B cell (primary cell): ENCODE measurements at regions not wholly inside any gene's neighbourhood (a gene's known extent, or its start where the extent isn't known, plus 50 kb on each side); places are given as distances from the start of the nearest gene placed in this dataset. TPM values are rescaled to one million over a fixed set of nuclear protein-coding genes. Genes with fewer than 3 reads are reported as not detected.

Source experiments
- ATAC-seq: fragments of 200-7000 bp; cut with Tn5 transposase; one replicate; pipeline ENCODE4 v1.10.0; 2021; ENCODE audit warnings: low read depth, mild to moderate bottlenecking, moderate number of reproducible peaks, moderate library complexity
- CTCF ChIA-PET: fragments of 350-600 bp; sonication (Branson Sonifier 250); formaldehyde crosslinking; loops from one replicate; lab custom pipeline; 2021; ENCODE audit warnings: antibody characterized with exemption, inconsistent platforms; lab: Charles Lee
- POLR2A ChIA-PET: fragments of 350-600 bp; sonication (Branson Sonifier 250); formaldehyde crosslinking; loops from one replicate; lab custom pipeline; 2021; ENCODE audit warnings: antibody characterized with exemption; lab: Charles Lee
- DNase-seq: peaks from one replicate; pipeline ENCODE4 v3.0.0; 2013
- H2AFZ ChIP-seq: 2 replicates; pipeline ENCODE4 v1.6.1; 2012; ENCODE audit warnings: mild to moderate bottlenecking, low read depth, low read length; ENCODE audit not compliant: insufficient read depth, poor library complexity, severe bottlenecking
- H3K27ac ChIP-seq, 2 donors: 1 replicate in 1 of 2; 2 replicates in 1 of 2; pipeline ENCODE4 v1.5.1; 2012 to 2013; ENCODE audit warnings: low read length in 2 of 2, mild to moderate bottlenecking in 2 of 2, moderate library complexity in 1 of 2
- H3K27me3 ChIP-seq, 4 experiments: fragments of 200-600 bp in 1 of 4; sonication (generic) in 1 of 4; replicated peaks in 1 of 4; 1 replicate in 2 of 4; 2 replicates in 2 of 4; pipeline versions ENCODE4 v1.6.1 to v1.7.0; 2013 to 2016; ENCODE audit warnings: low read length in 3 of 4, mild to moderate bottlenecking in 2 of 4, mixed read lengths in 1 of 4, moderate library complexity in 1 of 4; ENCODE audit not compliant: insufficient read depth in 4 of 4, control insufficient read depth in 3 of 4; ENCODE audit errors: control extremely low read depth in 1 of 4
- H3K36me3 ChIP-seq, 2 experiments: replicated peaks in 1 of 2; 1 replicate in 1 of 2; 2 replicates in 1 of 2; pipeline versions ENCODE4 v1.6.1 to v1.7.1; 2013; ENCODE audit warnings: low read length in 1 of 2; ENCODE audit not compliant: insufficient read depth in 2 of 2, control insufficient read depth in 1 of 2; ENCODE audit errors: control extremely low read depth in 1 of 2, extremely low read depth in 1 of 2
- H3K4me1 ChIP-seq, 2 donors: fragments of 200-600 bp in 1 of 2; sonication (generic) in 1 of 2; 1 replicate in 1 of 2; 2 replicates in 1 of 2; pipeline versions ENCODE4 v1.5.1 to v1.6.1; 2013 to 2017; ENCODE audit warnings: low read length in 2 of 2; ENCODE audit not compliant: control insufficient read depth in 2 of 2, insufficient read depth in 2 of 2
- H3K4me2 ChIP-seq: replicated peaks from 2 replicates; pipeline ENCODE3; 2012; ENCODE audit warnings: mild to moderate bottlenecking, low read depth, low read length; ENCODE audit not compliant: poor library complexity, severe bottlenecking
- H3K4me3 ChIP-seq, 5 experiments: fragments of 200-600 bp in 1 of 5; sonication (generic) in 1 of 5; 1 replicate in 3 of 5; 2 replicates in 2 of 5; pipeline versions ENCODE4 v1.5.1 to v1.7.0; 2011 to 2016; ENCODE audit warnings: low read length in 4 of 5, mild to moderate bottlenecking in 4 of 5, low read depth in 2 of 5, control low read depth in 1 of 5, moderate library complexity in 1 of 5; ENCODE audit not compliant: insufficient read depth in 1 of 5; ENCODE audit errors: control extremely low read depth in 1 of 5, extremely low read depth in 1 of 5
- H3K79me2 ChIP-seq: fragments of 200-600 bp; sonication (generic); one replicate; pipeline ENCODE4 v1.6.0; 2016; ENCODE audit warnings: low read length; ENCODE audit not compliant: control insufficient read depth, insufficient read depth
- H3K9ac ChIP-seq: fragments of 200-600 bp; sonication (generic); 2 replicates; pipeline ENCODE4 v1.6.1; 2017; ENCODE audit warnings: mild to moderate bottlenecking, low read length, moderate library complexity
- H3K9me3 ChIP-seq, 3 donors: one replicate each; pipeline versions ENCODE4 v1.6.1 to v1.7.1; 2013; ENCODE audit warnings: low read length in 2 of 3; ENCODE audit not compliant: control insufficient read depth in 2 of 3, insufficient read depth in 1 of 3; ENCODE audit errors: control extremely low read depth in 1 of 3
- H4K20me1 ChIP-seq: 2 replicates; pipeline ENCODE4 v1.6.0; 2012; ENCODE audit warnings: mild to moderate bottlenecking, low read length; ENCODE audit not compliant: insufficient read depth, control insufficient read depth, poor library complexity, severe bottlenecking
- H3K27ac Mint-ChIP-seq: one replicate; pipeline ENCODE4 v1.8.0; 2021; ENCODE audit warnings: mixed read lengths
- H3K27me3 Mint-ChIP-seq: one replicate; pipeline ENCODE4 v1.8.0; 2021; ENCODE audit warnings: mixed read lengths
- H3K4me1 Mint-ChIP-seq: one replicate; pipeline ENCODE4 v1.8.0; 2021; ENCODE audit warnings: mixed read lengths
- H3K4me3 Mint-ChIP-seq: one replicate; pipeline ENCODE4 v1.8.0; 2021; ENCODE audit warnings: mixed read lengths
- H3K9me3 Mint-ChIP-seq: one replicate; pipeline ENCODE4 v1.8.0; 2022; ENCODE audit warnings: mixed read lengths; ENCODE audit not compliant: insufficient read depth
- EZH2 ChIP-seq: IDR thresholded peaks from 2 replicates; pipeline ENCODE4 v1.6.1; 2012; ENCODE audit warnings: borderline replicate concordance, low read depth, mild to moderate bottlenecking, moderate library complexity, low read length; ENCODE audit not compliant: insufficient read depth, poor library complexity, severe bottlenecking
- WGBS: methylation state at CpG from one replicate; pipeline ENCODE4 v1.1.5; 2013; ENCODE audit warnings: missing lambda C conversion rate; ENCODE audit not compliant: insufficient coverage; 5-methylcytosine and 5-hydroxymethylcytosine counted together
- intact Hi-C: fragments of 100-400 bp; cut with micrococcal nuclease; formaldehyde crosslinking; loops from one replicate; pipeline ENCODE4 v1.10.0; 2022
- small RNA-seq: library from RNA; depleted of rRNA; stranded (forward); fragments of <200 nt; gene quantifications from one replicate; pipeline ENCODE3, GENCODE V24; 2012; ENCODE audit warnings: low replicate concordance, low read depth; ENCODE audit not compliant: insufficient read length
- TF ChIP-seq, protein P1 (sequence below): fragments of 200-600 bp; IDR thresholded peaks from one replicate; pipeline ENCODE4 v1.8.0; 2022; ENCODE audit warnings: antibody characterized with exemption, mild to moderate bottlenecking

DNA sequence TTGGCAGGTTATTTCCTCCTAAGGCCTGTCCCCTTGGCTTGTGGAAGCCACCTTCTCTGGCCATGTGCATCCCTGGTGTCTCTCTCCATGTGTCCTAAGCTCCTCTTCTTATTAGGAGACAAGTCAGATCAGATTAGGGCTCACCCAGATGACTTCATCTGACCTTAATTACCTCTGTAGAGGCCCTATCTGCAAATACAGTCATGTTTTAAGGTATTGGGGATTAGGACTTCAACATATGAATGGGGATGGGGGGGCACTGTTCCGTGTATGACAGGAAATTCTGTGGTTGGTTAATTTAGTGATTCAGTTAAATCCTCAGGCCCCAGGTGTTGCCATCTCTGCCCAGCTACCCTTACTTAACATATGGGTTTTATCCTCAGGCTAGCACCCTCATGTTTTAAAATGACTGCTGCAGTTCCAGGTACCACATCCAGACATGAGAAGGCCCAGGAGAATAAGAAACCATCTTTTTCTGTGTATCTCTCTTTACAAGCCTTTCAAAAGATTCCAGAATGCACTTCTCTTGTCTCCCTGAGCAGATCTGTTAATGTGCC is 51.9 kb upstream of the RAI14 start:
- Histone ChIP-seq H4K20me1 (no peaks in the 10 kb centered on the region), H3K36me3 (no peaks in the 10 kb centered on the region), H3K27me3 (no peaks in the 10 kb centered on the region), H3K27ac (no peak overlapping the region), H3K79me2 (no peaks in the 10 kb centered on the region), H3K9me3 (no peaks in the 10 kb centered on the region), H3K9ac (no peak overlapping the region), H3K4me2 (no peak overlapping the region), H2AFZ (no peak overlapping the region), H3K4me3 (no peak overlapping the region), H3K4me1 (no peaks in the 10 kb centered on the region)
- intact Hi-C loops, result no loop called here
- no peaks in the 10 kb centered on the region for H3K9me3 Mint-ChIP-seq
- ATAC-seq, result no peak
- no peak overlapping the region for H3K27ac Mint-ChIP-seq
- TF ChIP-seq, protein P1, sequence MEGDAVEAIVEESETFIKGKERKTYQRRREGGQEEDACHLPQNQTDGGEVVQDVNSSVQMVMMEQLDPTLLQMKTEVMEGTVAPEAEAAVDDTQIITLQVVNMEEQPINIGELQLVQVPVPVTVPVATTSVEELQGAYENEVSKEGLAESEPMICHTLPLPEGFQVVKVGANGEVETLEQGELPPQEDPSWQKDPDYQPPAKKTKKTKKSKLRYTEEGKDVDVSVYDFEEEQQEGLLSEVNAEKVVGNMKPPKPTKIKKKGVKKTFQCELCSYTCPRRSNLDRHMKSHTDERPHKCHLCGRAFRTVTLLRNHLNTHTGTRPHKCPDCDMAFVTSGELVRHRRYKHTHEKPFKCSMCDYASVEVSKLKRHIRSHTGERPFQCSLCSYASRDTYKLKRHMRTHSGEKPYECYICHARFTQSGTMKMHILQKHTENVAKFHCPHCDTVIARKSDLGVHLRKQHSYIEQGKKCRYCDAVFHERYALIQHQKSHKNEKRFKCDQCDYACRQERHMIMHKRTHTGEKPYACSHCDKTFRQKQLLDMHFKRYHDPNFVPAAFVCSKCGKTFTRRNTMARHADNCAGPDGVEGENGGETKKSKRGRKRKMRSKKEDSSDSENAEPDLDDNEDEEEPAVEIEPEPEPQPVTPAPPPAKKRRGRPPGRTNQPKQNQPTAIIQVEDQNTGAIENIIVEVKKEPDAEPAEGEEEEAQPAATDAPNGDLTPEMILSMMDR, result no peak
- no peak for TF ChIP-seq EZH2
- peaks cover under 1% of the 10 kb centered on the region for H3K27me3 Mint-ChIP-seq
- DNase-seq, result no peak
- POLR2A ChIA-PET, result no interaction called here
- peaks cover 12% of the 10 kb centered on the region for H3K4me1 Mint-ChIP-seq
- no peak overlapping the region for H3K4me3 Mint-ChIP-seq
- WGBS, result no CpG with 5 or more reads among the region's 1 CpG
- CTCF ChIA-PET, result no interaction called here

DNA sequence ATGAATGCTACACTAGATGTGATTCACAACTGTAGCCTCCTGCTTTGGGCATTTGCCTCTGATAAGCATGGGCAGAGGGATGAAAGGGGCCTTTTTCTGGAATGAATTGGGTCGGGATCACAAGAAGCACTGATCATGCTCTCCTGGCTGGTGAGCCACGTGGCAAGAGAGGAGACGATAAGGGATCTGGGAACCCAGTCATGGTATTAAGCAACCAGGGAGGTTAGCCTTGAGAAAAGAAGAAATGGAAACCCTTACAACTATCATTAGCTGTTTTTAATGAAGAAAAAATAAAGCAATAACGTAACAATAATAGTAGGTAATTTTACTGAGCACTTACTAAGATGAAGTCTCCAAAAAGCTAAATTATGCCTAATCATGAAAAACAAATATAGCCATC is 50.0 kb upstream of the RAI14 start:
- POLR2A ChIA-PET, result no interaction called here
- Mint-ChIP-seq H3K9me3 (no peaks in the 10 kb centered on the region), H3K27ac (no peak overlapping the region), H3K4me1 (peaks cover 12% of the 10 kb centered on the region), H3K4me3 (no peak overlapping the region), H3K27me3 (peaks cover 3% of the 10 kb centered on the region)
- TF ChIP-seq, protein P1, result no peak
- no peak for TF ChIP-seq EZH2
- CTCF ChIA-PET, result no interaction called here
- WGBS, result 92% methylated on average over 2 of the region's 4 CpGs
- H3K9me3 ChIP-seq, result no peaks in the 10 kb centered on the region
- H3K4me3 ChIP-seq, result no peak overlapping the region
- H3K9ac ChIP-seq, result no peak overlapping the region
- H2AFZ ChIP-seq, result no peak overlapping the region
- no peaks in the 10 kb centered on the region for H3K27me3 ChIP-seq
- H4K20me1 ChIP-seq, result no peaks in the 10 kb centered on the region
- no peaks in the 10 kb centered on the region for H3K4me1 ChIP-seq
- H3K4me2 ChIP-seq, result no peak overlapping the region
- no peak for DNase-seq
- ATAC-seq, result no peak
- H3K79me2 ChIP-seq, result no peaks in the 10 kb centered on the region
- H3K36me3 ChIP-seq, result no peaks in the 10 kb centered on the region
- intact Hi-C loops, result no loop called here
- no peak overlapping the region for H3K27ac ChIP-seq

Small RNA genes lying in the stretch of these regions (small RNA-seq; reads per million reads assigned to genes)
- gene AC139792.3, result not detected
